ENCODE measurements at regions not wholly inside any gene's neighbourhood (a gene's known extent, or its start where the extent isn't known, plus 50 kb on each side); places are given as distances from the start of the nearest gene placed in this dataset.
"Not testable (repeated sequence)": the region's sequence is repeated elsewhere in the genome, so short reads cannot be mapped to it uniquely, and the experiment has no call there.

- TF ChIP-seq TAF1 (IDR thresholded peaks at IDR 0.05; ENCODE audit: borderline replicate concordance, low read depth, low read length) (no peak), POLR2A (IDR thresholded peaks at IDR 0.05; ENCODE audit: low read depth, low read length) (no peak), POLR2AphosphoS5 (IDR thresholded peaks at IDR 0.05; ENCODE audit: low read depth, low read length) (no peak)
- no peak for DNase-seq (ENCODE audit: insufficient read length)
- no peak for FAIRE-seq
These were observed 200.0 kb downstream of the MATN1 start for GRCh38 chr1:30523055-30524020.

GRCh38 chr1:30522031-30523004 is 201.1 kb downstream of the MATN1 start:
- DNase-seq (ENCODE audit: insufficient read length): no peak
- no peak for TF ChIP-seq POLR2A (IDR thresholded peaks at IDR 0.05; ENCODE audit: low read depth, low read length)
- TF ChIP-seq TAF1 (IDR thresholded peaks at IDR 0.05; ENCODE audit: borderline replicate concordance, low read depth, low read length): no peak
- no peak for TF ChIP-seq POLR2AphosphoS5 (IDR thresholded peaks at IDR 0.05; ENCODE audit: low read depth, low read length)
- FAIRE-seq: no peak

- no peak for DNase-seq (ENCODE audit: insufficient read length)
- no peak for TF ChIP-seq TAF1 (IDR thresholded peaks at IDR 0.05; ENCODE audit: borderline replicate concordance, low read depth, low read length)
- TF ChIP-seq POLR2AphosphoS5 (IDR thresholded peaks at IDR 0.05; ENCODE audit: low read depth, low read length): no peak
- no peak for FAIRE-seq
These were observed 202.0 kb downstream of the MATN1 start for GRCh38 chr1:30521261-30521865.

GRCh38 chr1:30520476-30520875 is 202.9 kb downstream of the MATN1 start:
- TF ChIP-seq POLR2A (IDR thresholded peaks at IDR 0.05; ENCODE audit: low read depth, low read length) (no peak), TAF1 (IDR thresholded peaks at IDR 0.05; ENCODE audit: borderline replicate concordance, low read depth, low read length) (no peak)
- no peak for DNase-seq (ENCODE audit: insufficient read length)
- FAIRE-seq: no peak

GRCh38 chr1:30519201-30519763 is 204.1 kb downstream of the MATN1 start:
- FAIRE-seq: no peak
- no peak for TF ChIP-seq POLR2A (IDR thresholded peaks at IDR 0.05; ENCODE audit: low read depth, low read length)
- DNase-seq (ENCODE audit: insufficient read length): no peak

- TF ChIP-seq POLR2A (IDR thresholded peaks at IDR 0.05; ENCODE audit: low read depth, low read length) (no peak), POLR2AphosphoS5 (IDR thresholded peaks at IDR 0.05; ENCODE audit: low read depth, low read length) (no peak), TAF1 (IDR thresholded peaks at IDR 0.05; ENCODE audit: borderline replicate concordance, low read depth, low read length) (no peak)
- DNase-seq (ENCODE audit: insufficient read length) (no peak), FAIRE-seq (no peak)
These were observed 204.7 kb downstream of the MATN1 start for GRCh38 chr1:30518696-30519095.

- TF ChIP-seq TAF1 (IDR thresholded peaks at IDR 0.05; ENCODE audit: borderline replicate concordance, low read depth, low read length) (no peak), POLR2AphosphoS5 (IDR thresholded peaks at IDR 0.05; ENCODE audit: low read depth, low read length) (no peak)
- no peak for DNase-seq (ENCODE audit: insufficient read length)
- FAIRE-seq: no peak
These were observed 205.2 kb downstream of the MATN1 start for GRCh38 chr1:30518186-30518585.

- FAIRE-seq; DNase-seq (ENCODE audit: insufficient read length): not testable (repeated sequence)
These were observed 205.7 kb downstream of the MATN1 start for GRCh38 chr1:30517666-30518065.

- FAIRE-seq; DNase-seq (ENCODE audit: insufficient read length): not testable (repeated sequence)
These were observed 206.1 kb downstream of the MATN1 start for GRCh38 chr1:30517241-30517640.

- no peak for DNase-seq (ENCODE audit: insufficient read length)
- FAIRE-seq: no peak
- no peak for TF ChIP-seq POLR2AphosphoS5 (IDR thresholded peaks at IDR 0.05; ENCODE audit: low read depth, low read length)
- no peak for TF ChIP-seq POLR2A (IDR thresholded peaks at IDR 0.05; ENCODE audit: low read depth, low read length)
- no peak for TF ChIP-seq TAF1 (IDR thresholded peaks at IDR 0.05; ENCODE audit: borderline replicate concordance, low read depth, low read length)
These were observed 206.9 kb downstream of the MATN1 start for GRCh38 chr1:30516485-30516858.

- TF ChIP-seq POLR2AphosphoS5 (IDR thresholded peaks at IDR 0.05; ENCODE audit: low read depth, low read length) (no peak), TAF1 (IDR thresholded peaks at IDR 0.05; ENCODE audit: borderline replicate concordance, low read depth, low read length) (no peak), POLR2A (IDR thresholded peaks at IDR 0.05; ENCODE audit: low read depth, low read length) (no peak)
- FAIRE-seq: no peak
- no peak for DNase-seq (ENCODE audit: insufficient read length)
These were observed 207.5 kb downstream of the MATN1 start for GRCh38 chr1:30515755-30516484.
